T-helper 1 cell treated with Interleukin-12 subunit alpha and Interleukin-12 subunit beta and Interleukin-4 antibody, amounts not matched to agents 30 ng/mL and 1 ng/mL, for 36 hours (primary cell): ENCODE measurements at regions not wholly inside any gene's neighbourhood (a gene's known extent, or its start where the extent isn't known, plus 50 kb on each side); places are given as distances from the start of the nearest gene placed in this dataset.

Experiments used
- intact Hi-C: fragments of 100-400 bp; cut with micrococcal nuclease; formaldehyde crosslinking; loops from one replicate; pipeline ENCODE4 v1.15.1; 2024

DNA sequence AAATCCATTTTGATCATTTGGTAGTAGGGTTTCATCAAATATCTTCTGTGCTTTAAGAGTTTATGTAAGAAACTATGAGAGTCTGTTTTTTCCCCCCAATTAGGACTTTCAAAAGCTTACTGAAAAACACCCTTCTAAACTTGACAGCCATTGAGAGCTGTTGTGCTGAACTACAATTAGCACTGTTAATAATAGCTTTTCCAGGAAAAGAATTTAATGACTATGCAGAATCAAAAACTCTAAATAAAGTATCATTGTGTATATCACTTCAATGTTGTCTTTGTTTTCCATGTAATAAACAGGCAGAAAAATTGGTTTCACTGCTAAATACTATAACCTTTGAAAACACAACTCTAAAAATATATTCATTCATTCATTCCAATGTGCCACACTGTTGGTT, 121.4 kb upstream of the PDE5A start:
- intact Hi-C loops: no loop called here

DNA sequence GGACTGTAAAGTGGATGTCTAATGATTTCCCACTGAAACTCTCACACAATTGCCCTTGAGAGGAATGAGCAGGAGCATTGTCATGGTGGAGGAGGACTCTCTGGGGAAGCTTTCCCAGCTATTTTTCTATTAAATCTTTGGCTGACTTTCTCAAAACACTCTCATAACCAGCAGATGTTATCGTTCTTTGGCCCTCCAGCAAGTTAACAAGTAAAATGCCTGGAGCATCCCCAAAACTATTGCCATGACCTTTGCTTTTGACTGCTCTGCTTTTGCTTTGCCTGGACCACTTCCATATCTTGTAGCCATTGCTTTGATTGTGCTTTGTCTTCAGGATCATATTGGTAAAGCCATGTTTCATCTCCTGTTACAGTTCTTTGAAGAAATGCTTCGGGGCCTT, 120.2 kb upstream of the PDE5A start:
- intact Hi-C loops: no loop called here

DNA sequence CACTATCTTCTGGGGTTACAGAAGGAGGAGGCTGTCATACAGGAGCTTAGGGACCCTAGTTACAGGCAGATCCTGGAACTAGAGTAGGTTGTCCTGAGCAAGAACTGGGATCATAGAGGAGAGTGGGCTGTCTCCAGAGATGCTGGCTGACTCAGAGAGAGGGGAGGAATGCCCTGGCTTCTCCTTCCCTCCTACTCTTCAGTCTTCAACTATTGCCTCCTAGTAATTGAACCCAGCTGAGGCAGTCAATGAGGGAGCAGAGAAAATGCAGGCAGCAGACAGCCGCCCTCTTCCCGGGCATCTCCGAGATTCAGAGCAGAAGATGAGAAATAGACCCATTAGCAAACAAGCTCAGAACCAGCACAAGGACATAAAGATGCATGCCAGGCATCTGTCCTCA, 118.3 kb upstream of the PDE5A start:
- intact Hi-C loops: no loop called here

- intact Hi-C loops: no loop called here
Observed at GRCh38 chr4:119745351-119745750, 116.7 kb upstream of the PDE5A start.

DNA sequence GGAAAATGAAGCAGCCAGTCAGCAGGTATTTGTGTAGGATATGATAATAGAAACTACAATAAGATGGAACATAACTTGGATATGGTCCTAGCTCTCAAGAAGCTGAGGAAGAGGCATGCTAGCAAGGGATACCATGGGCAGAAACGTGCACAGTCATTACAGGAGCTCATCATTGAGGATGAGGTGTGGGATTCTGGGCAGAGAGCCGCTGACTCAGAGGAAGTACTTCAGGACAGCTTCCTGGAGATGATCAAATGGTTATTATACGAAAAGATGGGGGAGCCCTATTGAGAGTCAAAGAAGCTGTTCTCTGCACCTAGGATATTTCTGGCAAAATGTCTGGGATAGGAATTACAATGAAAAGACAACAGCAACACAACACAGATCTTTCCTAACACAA, 116.0 kb upstream of the PDE5A start:
- intact Hi-C loops: no loop called here

DNA sequence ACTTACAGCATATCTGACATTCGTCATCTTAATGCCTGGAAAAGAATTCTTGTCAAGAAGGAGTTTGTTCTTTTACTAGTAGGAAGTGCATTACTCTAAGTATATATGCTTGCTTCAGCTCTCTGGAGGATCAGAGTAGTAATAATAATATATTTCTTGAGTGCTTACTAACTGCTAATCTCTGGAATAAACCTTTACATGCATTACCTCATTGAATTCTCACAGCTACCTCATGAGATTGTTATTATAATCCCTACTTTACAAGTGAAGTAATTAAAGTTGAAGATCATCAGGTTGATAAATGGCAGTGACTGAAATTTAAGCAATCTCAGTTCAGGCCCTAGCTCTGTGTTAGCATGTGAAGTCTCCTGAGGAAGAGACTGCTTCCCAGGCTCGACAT, 115.0 kb upstream of the PDE5A start:
- intact Hi-C loops: no loop called here

DNA sequence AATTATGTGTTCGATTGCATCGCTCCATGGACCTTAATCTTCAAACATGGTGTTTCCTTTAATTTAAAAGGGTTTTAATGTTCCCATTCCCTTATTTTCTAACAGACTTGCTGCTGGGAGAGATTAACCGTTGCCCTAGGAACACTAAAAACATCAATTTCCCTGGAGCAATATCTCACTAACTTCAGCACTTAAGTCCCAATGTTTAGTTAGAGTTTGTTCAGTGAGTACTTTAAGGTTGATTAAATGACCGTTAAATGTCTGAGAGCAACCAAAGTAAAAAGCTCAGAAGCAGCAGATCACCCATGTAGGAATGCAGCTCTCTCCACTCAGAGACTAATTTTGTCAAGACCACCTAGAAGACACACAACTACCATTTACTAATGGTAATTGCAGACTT, 111.2 kb upstream of the PDE5A start:
- intact Hi-C loops: no loop called here

GRCh38 chr4:119738901-119739300, 110.3 kb upstream of the PDE5A start:
- intact Hi-C loops: no loop called here

DNA sequence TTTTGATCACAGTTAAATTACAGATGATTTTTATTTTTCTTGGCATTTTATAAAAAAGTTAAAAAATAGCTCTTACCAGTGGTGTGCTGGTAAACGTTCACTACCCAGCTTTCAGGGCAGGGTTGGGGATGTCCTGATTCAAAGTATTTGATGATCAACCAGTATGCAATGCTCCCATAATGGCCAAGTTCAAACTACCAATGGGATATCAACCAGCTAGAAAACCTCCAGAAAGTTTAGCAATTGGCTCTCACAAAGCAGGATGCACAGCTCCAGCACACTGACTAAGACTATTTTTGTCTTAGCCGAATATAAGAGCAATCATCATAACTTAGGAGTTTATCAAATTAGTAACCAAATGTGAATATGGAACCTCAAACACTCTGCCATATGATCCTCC, 108.0 kb upstream of the PDE5A start:
- intact Hi-C loops: no loop called here

DNA sequence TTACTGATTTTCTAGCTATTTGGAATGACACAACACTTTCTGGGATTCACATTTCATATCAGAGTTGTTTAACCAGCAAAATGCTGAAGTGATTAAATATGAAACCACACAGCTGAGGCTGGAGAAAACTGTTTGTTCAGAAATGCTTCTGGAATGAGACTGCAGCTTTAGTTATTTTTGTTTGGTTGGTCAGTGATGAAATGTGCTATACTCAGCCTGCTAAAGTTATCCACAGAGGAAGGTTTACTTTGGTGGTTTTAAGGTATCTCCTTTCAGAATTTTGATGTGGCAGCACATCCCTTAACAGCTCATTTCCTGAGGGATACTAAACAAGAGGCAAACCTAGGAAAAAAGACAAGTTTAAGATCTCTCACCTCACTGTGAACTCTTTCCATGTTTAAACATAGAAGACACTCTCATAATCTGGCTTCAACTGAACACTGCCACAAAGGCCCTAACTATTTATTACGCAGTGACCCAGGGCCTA, 106.6 kb upstream of the PDE5A start:
- intact Hi-C loops: no loop called here

- intact Hi-C loops: no loop called here
Observed at GRCh38 chr4:119733431-119733830, 104.8 kb upstream of the PDE5A start.

- intact Hi-C loops: no loop called here
Observed at GRCh38 chr4:119731778-119732177, 103.2 kb upstream of the PDE5A start.

DNA sequence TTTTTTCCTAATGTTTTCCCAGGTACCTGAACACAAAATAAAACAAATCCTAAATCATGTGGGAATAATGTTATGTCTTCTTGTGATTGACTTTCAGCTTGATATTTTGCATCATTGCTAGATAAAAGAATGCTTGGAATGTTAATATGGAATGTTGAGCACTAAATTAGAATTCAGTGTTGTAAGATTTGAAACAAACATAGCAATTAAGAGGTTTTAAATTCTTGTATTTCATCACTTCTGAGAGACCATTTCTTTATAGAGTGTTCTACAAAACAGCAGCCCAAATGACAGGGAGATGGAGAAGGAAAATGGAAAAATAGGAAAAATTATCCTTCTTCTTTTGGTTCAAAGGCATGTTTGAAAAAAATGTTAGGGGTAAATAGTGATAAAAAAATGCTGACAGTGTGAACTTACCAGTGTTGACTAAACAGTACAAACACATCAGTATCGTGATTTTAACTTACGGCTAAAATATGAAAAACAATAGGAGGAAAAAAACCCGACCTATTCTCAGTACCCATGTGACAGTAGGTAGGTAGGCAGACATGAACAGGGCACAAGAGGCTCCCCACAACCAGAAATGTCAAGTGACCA, 102.6 kb upstream of the PDE5A start:
- intact Hi-C loops: no loop called here

- intact Hi-C loops: no loop called here
Observed at GRCh38 chr4:119730671-119730950, 102.0 kb upstream of the PDE5A start.

GRCh38 chr4:119729835-119730670, 101.4 kb upstream of the PDE5A start:
- intact Hi-C loops: no loop called here

GRCh38 chr4:119728692-119729593, 100.3 kb upstream of the PDE5A start:
- intact Hi-C loops: no loop called here

- intact Hi-C loops: no loop called here
Observed at GRCh38 chr4:119728185-119728584, 99.6 kb upstream of the PDE5A start.

GRCh38 chr4:119726505-119726904, 97.9 kb upstream of the PDE5A start:
- intact Hi-C loops: no loop called here

GRCh38 chr4:119725688-119726330, 97.2 kb upstream of the PDE5A start:
- intact Hi-C loops: no loop called here

DNA sequence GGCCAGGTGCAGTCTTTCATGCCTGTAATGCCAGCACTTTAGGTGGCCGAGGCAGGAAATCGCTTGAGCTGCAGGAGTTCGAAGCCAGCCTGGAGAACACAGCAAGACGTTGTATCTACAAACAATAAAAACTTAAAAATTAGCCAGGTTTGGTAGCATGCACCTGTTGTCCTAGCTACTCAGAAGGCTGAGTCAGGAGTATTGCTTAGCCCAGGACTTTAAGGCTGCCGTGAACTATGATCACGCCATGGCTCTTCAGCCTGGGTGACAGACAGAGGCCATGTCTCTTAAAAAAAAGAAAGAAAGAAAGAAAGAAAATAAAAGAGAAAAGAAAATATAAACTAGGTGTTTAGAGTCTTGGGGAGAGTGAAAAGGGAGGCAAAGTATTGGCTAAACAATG, 96.4 kb upstream of the PDE5A start:
- intact Hi-C loops: no loop called here

GRCh38 chr4:119722670-119723069, 94.1 kb upstream of the PDE5A start:
- intact Hi-C loops: no loop called here

GRCh38 chr4:119721878-119722277, 93.3 kb upstream of the PDE5A start:
- intact Hi-C loops: no loop called here
